Upper lobe of left lung (tissue), 4 donors: ENCODE measurements at regions not wholly inside any gene's neighbourhood (a gene's known extent, or its start where the extent isn't known, plus 50 kb on each side); places are given as distances from the start of the nearest gene placed in this dataset.
"Not testable (repeated sequence)": the region's sequence is repeated elsewhere in the genome, so short reads cannot be mapped to it uniquely, and the experiment has no call there.

Experiments
- POLR2A ChIP-seq, 4 donors: fragments of 450-650 bp; IDR thresholded peaks; one replicate each; pipeline ENCODE4 v1.5.1; 2016 to 2017; ENCODE audit warnings: antibody characterized with exemption in 4 of 4, mild to moderate bottlenecking in 2 of 4
- POLR2AphosphoS5 ChIP-seq, 2 donors: sonication (generic); formaldehyde crosslinking; IDR thresholded peaks; one replicate each; pipeline ENCODE4 v1.5.1; 2017; ENCODE audit warnings: antibody characterized with exemption in 2 of 2
- TF ChIP-seq, protein P1 (sequence below), 6 experiments: fragments of 450-650 bp in 4 of 6; fragments of 200-600 bp in 2 of 6; sonication (generic) in 2 of 6; IDR thresholded peaks; one replicate each; pipeline ENCODE4 v1.5.1; 2016 to 2019; ENCODE audit warnings: antibody characterized with exemption in 6 of 6

DNA sequence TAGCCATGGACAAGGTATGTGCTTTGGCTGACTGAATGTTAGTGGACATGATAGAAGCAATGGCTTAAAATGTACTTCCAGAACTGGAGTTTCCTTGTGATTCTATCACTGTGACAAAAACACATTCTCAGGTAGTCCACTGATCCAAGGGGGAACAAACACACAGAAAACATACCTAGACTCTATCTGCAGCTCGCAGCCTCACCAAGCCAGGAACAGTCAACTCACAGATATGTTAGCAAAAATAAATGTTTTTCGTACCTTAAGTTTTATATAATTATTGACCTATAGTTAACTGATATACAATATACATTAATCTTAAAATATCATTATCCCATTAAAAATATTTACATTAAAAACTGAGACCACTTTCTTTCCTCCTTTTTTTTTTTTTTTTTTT is 143.1 kb upstream of the C1QTNF3 start:
- TF ChIP-seq POLR2AphosphoS5, POLR2A (IDR thresholded peaks at IDR 0.05): not testable (repeated sequence)
- TF ChIP-seq, protein P1, sequence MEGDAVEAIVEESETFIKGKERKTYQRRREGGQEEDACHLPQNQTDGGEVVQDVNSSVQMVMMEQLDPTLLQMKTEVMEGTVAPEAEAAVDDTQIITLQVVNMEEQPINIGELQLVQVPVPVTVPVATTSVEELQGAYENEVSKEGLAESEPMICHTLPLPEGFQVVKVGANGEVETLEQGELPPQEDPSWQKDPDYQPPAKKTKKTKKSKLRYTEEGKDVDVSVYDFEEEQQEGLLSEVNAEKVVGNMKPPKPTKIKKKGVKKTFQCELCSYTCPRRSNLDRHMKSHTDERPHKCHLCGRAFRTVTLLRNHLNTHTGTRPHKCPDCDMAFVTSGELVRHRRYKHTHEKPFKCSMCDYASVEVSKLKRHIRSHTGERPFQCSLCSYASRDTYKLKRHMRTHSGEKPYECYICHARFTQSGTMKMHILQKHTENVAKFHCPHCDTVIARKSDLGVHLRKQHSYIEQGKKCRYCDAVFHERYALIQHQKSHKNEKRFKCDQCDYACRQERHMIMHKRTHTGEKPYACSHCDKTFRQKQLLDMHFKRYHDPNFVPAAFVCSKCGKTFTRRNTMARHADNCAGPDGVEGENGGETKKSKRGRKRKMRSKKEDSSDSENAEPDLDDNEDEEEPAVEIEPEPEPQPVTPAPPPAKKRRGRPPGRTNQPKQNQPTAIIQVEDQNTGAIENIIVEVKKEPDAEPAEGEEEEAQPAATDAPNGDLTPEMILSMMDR (IDR thresholded peaks at IDR 0.05): not testable (repeated sequence)
